Caco-2 (cell line): ENCODE measurements at regions not wholly inside any gene's neighbourhood (a gene's known extent, or its start where the extent isn't known, plus 50 kb on each side); places are given as distances from the start of the nearest gene placed in this dataset.

Experiments
- BruUV-seq: library from RNA; stranded (reverse); fragments of 400-500 nt; replicated peaks from 2 replicates; lab custom pipeline; 2021; lab: Mats Ljungman, UMichigan
- CTCF ChIA-PET: fragments of 300-600 bp; sonication (Branson Sonifier 250); formaldehyde crosslinking; loops from one replicate; lab custom pipeline; 2022; ENCODE audit warnings: antibody characterized with exemption; lab: Charles Lee
- POLR2A ChIA-PET: fragments of 300-600 bp; sonication (Branson Sonifier 250); formaldehyde crosslinking; loops from one replicate; lab custom pipeline; 2022; ENCODE audit warnings: antibody characterized with exemption; lab: Charles Lee
- DNase-seq, 2 experiments: peaks; one replicate each; pipeline versions ENCODE4 v3.0.0 to v3.0.0-alpha.2; 2020 to 2022
- H3K27me3 ChIP-seq: replicated peaks from 2 replicates; pipeline ENCODE4 v1.6.0; 2011; ENCODE audit warnings: low read length; ENCODE audit not compliant: control insufficient read depth, insufficient read depth
- H3K36me3 ChIP-seq: 2 replicates; pipeline ENCODE4 v1.5.1; 2011; ENCODE audit warnings: low read length; ENCODE audit not compliant: control insufficient read depth, insufficient read depth
- H3K4me1 ChIP-seq: fragments of 250-450 bp; sonication (Bioruptor Pico); 2 replicates; pipeline ENCODE4 v1.5.1; 2020; ENCODE audit warnings: mild to moderate bottlenecking
- H3K4me3 ChIP-seq: 2 replicates; pipeline ENCODE4 v1.5.1; 2011; ENCODE audit warnings: low read depth, mild to moderate bottlenecking, control low read depth, low read length
- H3K9me3 ChIP-seq: fragments of 250-450 bp; sonication (Bioruptor Pico); 2 replicates; pipeline ENCODE4 v1.5.1; 2020; ENCODE audit warnings: mild to moderate bottlenecking, moderate library complexity
- H3K27ac Mint-ChIP-seq: one replicate; pipeline ENCODE4 v1.8.0; 2022; ENCODE audit warnings: mixed read lengths; ENCODE audit not compliant: unreplicated experiment
- H3K27me3 Mint-ChIP-seq: one replicate; pipeline ENCODE4 v1.8.0; 2022; ENCODE audit warnings: mixed read lengths; ENCODE audit not compliant: insufficient read depth, unreplicated experiment
- H3K36me3 Mint-ChIP-seq: one replicate; pipeline ENCODE4 v1.8.0; 2022; ENCODE audit warnings: mild to moderate bottlenecking, mixed read lengths; ENCODE audit not compliant: insufficient read depth, unreplicated experiment
- H3K4me1 Mint-ChIP-seq: one replicate; pipeline ENCODE4 v1.8.0; 2022; ENCODE audit warnings: low read depth, mixed read lengths; ENCODE audit not compliant: unreplicated experiment
- H3K4me3 Mint-ChIP-seq: one replicate; pipeline ENCODE4 v1.8.0; 2022; ENCODE audit warnings: mild to moderate bottlenecking, moderate library complexity, mixed read lengths; ENCODE audit not compliant: unreplicated experiment
- H3K9me3 Mint-ChIP-seq: one replicate; pipeline ENCODE4 v1.8.0; 2022; ENCODE audit warnings: mixed read lengths; ENCODE audit not compliant: unreplicated experiment
- intact Hi-C: fragments of 100-400 bp; cut with micrococcal nuclease; formaldehyde crosslinking; loops from one replicate; pipeline ENCODE4 v1.10.0; 2022; ENCODE audit not compliant: unreplicated experiment
- TF ChIP-seq, protein P1 (sequence below), 2 experiments: fragments of 200-600 bp in 1 of 2; IDR thresholded peaks; 1 replicate in 1 of 2; 2 replicates in 1 of 2; pipeline versions ENCODE4 v1.5.1 to v1.8.0; 2011 to 2022; ENCODE audit warnings: antibody characterized with exemption in 1 of 2, control low read depth in 1 of 2, inconsistent platforms in 1 of 2, low read depth in 1 of 2, low read length in 1 of 2, mild to moderate bottlenecking in 1 of 2, moderate library complexity in 1 of 2; ENCODE audit not compliant: insufficient read depth in 1 of 2, severe bottlenecking in 1 of 2, unreplicated experiment in 1 of 2

DNA sequence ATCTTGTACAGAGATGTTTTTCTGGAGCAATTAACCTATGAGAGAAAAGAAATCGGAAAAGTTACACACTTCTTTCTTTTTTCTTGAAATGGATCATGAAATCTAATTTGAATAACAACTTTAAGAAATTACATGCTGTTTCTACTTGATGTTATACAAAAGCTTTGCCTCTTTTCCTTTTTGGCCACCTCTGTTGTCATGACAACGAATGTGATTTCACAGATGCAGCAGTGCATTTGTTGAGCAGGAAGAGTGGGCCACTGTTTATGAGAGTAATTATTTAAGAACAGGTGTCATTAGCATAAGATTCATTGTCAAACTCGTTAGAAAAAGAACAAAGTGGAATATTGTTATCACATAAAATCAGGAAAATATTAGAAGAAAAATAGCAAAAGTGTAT, 148.3 kb upstream of the IMPG1 start:
- H3K27me3 Mint-ChIP-seq, result peaks cover 8% of the 10 kb centered on the region
- CTCF ChIA-PET, result no interaction called here
- no peak overlapping the region for H3K4me3 Mint-ChIP-seq

DNA sequence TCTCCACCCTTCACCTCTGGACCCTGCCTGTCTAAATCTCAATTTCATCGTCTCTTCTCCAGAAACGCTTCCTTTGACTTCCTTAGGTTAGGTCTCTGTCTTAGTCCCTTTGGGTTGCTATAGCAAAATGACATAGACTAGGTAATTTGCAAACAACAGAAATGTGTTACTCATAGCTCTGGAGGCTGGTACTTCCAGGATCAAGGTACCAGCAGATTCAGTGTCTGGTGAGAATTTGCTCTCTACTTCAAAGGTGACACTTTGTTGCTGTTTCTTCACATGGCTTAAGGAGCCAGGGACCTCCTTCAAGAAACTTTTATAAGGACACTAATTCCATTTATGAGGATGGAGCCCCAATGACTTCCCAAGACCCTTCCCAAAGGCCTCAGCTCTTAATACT, 145.1 kb upstream of the IMPG1 start:
- ChIA-PET POLR2A (no interaction called here), CTCF (no interaction called here)
- no peak overlapping the region for H3K27ac Mint-ChIP-seq
- H3K9me3 ChIP-seq, result no peaks in the 10 kb centered on the region
- no TSS peak for BruUV-seq
- H3K27me3 ChIP-seq, result no peaks in the 10 kb centered on the region
- no peaks in the 10 kb centered on the region for H3K4me1 ChIP-seq
- intact Hi-C loops, result no loop called here
- no peaks in the 10 kb centered on the region for H3K4me1 Mint-ChIP-seq
- no peak overlapping the region for H3K4me3 Mint-ChIP-seq
- no peak overlapping the region for H3K4me3 ChIP-seq
- DNase-seq, result no peak
- H3K36me3 Mint-ChIP-seq, result no peaks in the 10 kb centered on the region
- no peaks in the 10 kb centered on the region for H3K36me3 ChIP-seq
- H3K27me3 Mint-ChIP-seq, result peaks cover 2% of the 10 kb centered on the region
- no peaks in the 10 kb centered on the region for H3K9me3 Mint-ChIP-seq
- TF ChIP-seq, protein P1, sequence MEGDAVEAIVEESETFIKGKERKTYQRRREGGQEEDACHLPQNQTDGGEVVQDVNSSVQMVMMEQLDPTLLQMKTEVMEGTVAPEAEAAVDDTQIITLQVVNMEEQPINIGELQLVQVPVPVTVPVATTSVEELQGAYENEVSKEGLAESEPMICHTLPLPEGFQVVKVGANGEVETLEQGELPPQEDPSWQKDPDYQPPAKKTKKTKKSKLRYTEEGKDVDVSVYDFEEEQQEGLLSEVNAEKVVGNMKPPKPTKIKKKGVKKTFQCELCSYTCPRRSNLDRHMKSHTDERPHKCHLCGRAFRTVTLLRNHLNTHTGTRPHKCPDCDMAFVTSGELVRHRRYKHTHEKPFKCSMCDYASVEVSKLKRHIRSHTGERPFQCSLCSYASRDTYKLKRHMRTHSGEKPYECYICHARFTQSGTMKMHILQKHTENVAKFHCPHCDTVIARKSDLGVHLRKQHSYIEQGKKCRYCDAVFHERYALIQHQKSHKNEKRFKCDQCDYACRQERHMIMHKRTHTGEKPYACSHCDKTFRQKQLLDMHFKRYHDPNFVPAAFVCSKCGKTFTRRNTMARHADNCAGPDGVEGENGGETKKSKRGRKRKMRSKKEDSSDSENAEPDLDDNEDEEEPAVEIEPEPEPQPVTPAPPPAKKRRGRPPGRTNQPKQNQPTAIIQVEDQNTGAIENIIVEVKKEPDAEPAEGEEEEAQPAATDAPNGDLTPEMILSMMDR (IDR thresholded peaks at IDR 0.05; ENCODE audit: insufficient read depth in 1 of 2, low read depth in 1 of 2, low read length in 1 of 2, severe bottlenecking in 1 of 2, unreplicated experiment in 1 of 2), result no peak

More for the DNA sequence above, 148.3 kb upstream of the IMPG1 start:
- no peaks in the 10 kb centered on the region for H3K36me3 ChIP-seq
- H3K27me3 ChIP-seq, result no peaks in the 10 kb centered on the region
- H3K4me1 ChIP-seq, result no peaks in the 10 kb centered on the region
- Mint-ChIP-seq H3K4me1 (no peaks in the 10 kb centered on the region), H3K27ac (no peak overlapping the region), H3K9me3 (no peaks in the 10 kb centered on the region), H3K36me3 (no peaks in the 10 kb centered on the region)
- POLR2A ChIA-PET, result no interaction called here
- no TSS peak for BruUV-seq
- intact Hi-C loops, result loop anchor here (10.0 kb wide), 1 partner anchor 286 kb away; no protein-coding TSS in a partner anchor
- no peak for DNase-seq
- no peak overlapping the region for H3K4me3 ChIP-seq
- TF ChIP-seq, protein P1 (IDR thresholded peaks at IDR 0.05; ENCODE audit: insufficient read depth in 1 of 2, low read depth in 1 of 2, low read length in 1 of 2, severe bottlenecking in 1 of 2, unreplicated experiment in 1 of 2), result no peak
- no peaks in the 10 kb centered on the region for H3K9me3 ChIP-seq

DNA sequence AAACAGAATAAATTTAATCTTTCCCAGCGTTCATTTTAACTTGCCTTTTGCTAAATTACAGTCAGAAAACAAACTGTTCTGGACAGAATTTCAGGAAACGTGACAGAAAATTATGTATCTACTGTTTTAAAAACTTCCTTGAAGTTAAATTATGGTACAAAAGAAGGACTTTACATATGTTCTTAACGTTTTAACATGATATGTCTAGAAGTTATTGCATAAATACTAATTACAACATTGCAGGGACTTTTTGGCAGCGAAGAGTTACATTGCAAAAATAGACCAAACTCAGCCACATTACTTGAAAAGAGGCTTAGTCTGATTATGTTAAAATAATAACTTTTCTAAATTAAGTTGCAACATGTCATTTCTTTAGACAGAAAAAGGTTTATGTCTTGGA, 142.1 kb upstream of the IMPG1 start:
- no peak overlapping the region for H3K4me3 Mint-ChIP-seq
- H3K36me3 ChIP-seq, result no peaks in the 10 kb centered on the region
- H3K27ac Mint-ChIP-seq, result no peak overlapping the region
- H3K4me1 ChIP-seq, result no peaks in the 10 kb centered on the region
- ChIA-PET CTCF (no interaction called here), POLR2A (no interaction called here)
- H3K9me3 ChIP-seq, result no peaks in the 10 kb centered on the region
- H3K4me1 Mint-ChIP-seq, result no peaks in the 10 kb centered on the region
- H3K27me3 ChIP-seq, result no peaks in the 10 kb centered on the region
- BruUV-seq, result no TSS peak
- TF ChIP-seq, protein P1 (IDR thresholded peaks at IDR 0.05; ENCODE audit: insufficient read depth in 1 of 2, low read depth in 1 of 2, low read length in 1 of 2, severe bottlenecking in 1 of 2, unreplicated experiment in 1 of 2), result no peak
- H3K36me3 Mint-ChIP-seq, result no peaks in the 10 kb centered on the region
- DNase-seq, result no peak
- H3K4me3 ChIP-seq, result no peak overlapping the region
- intact Hi-C loops, result no loop called here
- peaks cover 2% of the 10 kb centered on the region for H3K27me3 Mint-ChIP-seq
- H3K9me3 Mint-ChIP-seq, result no peaks in the 10 kb centered on the region
